Body of pancreas (tissue), 4 donors: ENCODE measurements at regions not wholly inside any gene's neighbourhood (a gene's known extent, or its start where the extent isn't known, plus 50 kb on each side); places are given as distances from the start of the nearest gene placed in this dataset.

Experiments used
- ATAC-seq: fragments of 150-250 bp; one replicate; pipeline ENCODE4 v1.9.1; 2016
- DNase-seq, 4 donors: peaks; one replicate each; pipeline ENCODE4 v3.0.0-alpha.2; 2019
- H3K27ac ChIP-seq, 4 donors: fragments of 200-600 bp; sonication (generic); 1 replicate in 3 of 4; 2 replicates in 1 of 4; pipeline versions ENCODE4 v1.5.1 to v1.6.1; 2016 to 2019; ENCODE audit warnings: mild to moderate bottlenecking in 1 of 4, mixed read lengths in 1 of 4, moderate library complexity in 1 of 4
- H3K27me3 ChIP-seq, 2 donors: fragments of 200-600 bp; sonication (generic); one replicate each; pipeline ENCODE4 v1.6.0; 2016; ENCODE audit warnings: mild to moderate bottlenecking in 1 of 2
- H3K36me3 ChIP-seq, 2 donors: fragments of 200-600 bp; sonication (generic); replicated peaks in 1 of 2; 2 replicates each; pipeline ENCODE4 v1.5.1; 2016; ENCODE audit warnings: low read depth in 2 of 2; ENCODE audit not compliant: insufficient read depth in 1 of 2
- H3K4me1 ChIP-seq: fragments of 200-600 bp; sonication (generic); one replicate; pipeline ENCODE4 v1.6.0; 2016
- H3K4me3 ChIP-seq, 2 donors: fragments of 200-600 bp; sonication (generic); 1 replicate in 1 of 2; 2 replicates in 1 of 2; pipeline ENCODE4 v1.5.1; 2016 to 2019
- H3K9me3 ChIP-seq, 3 donors: fragments of 200-600 bp; sonication (generic); 1 replicate in 2 of 3; 2 replicates in 1 of 3; pipeline ENCODE4 v1.5.1; 2016
- CTCF ChIP-seq, 7 experiments: fragments of 450-650 bp in 4 of 7; fragments of 200-600 bp in 3 of 7; sonication (generic) in 3 of 7; IDR thresholded peaks; one replicate each; pipeline ENCODE4 v1.5.1; 2016 to 2019; ENCODE audit warnings: antibody characterized with exemption in 7 of 7
- POLR2A ChIP-seq, 3 donors: fragments of 450-650 bp; IDR thresholded peaks; one replicate each; pipeline ENCODE4 v1.6.1; 2016; ENCODE audit warnings: antibody characterized with exemption in 3 of 3, mild to moderate bottlenecking in 2 of 3
- WGBS, 2 donors: methylation state at CpG; one replicate each; pipeline ENCODE4 v1.1.5; 2017; 5-methylcytosine and 5-hydroxymethylcytosine counted together
- intact Hi-C: fragments of 100-400 bp; cut with DNase I; formaldehyde crosslinking; loops from one replicate; pipeline ENCODE4 v1.15.1; 2023

- Histone ChIP-seq H3K4me3 (no peak overlapping the region), H3K9me3 (no peaks in the 10 kb centered on the region), H3K4me1 (no peaks in the 10 kb centered on the region), H3K27me3 (no peaks in the 10 kb centered on the region), H3K36me3 (no peaks in the 10 kb centered on the region), H3K27ac (no peak overlapping the region)
- WGBS, 2 donors = 65 to 67% methylated on average over 1 of the region's 1 CpG
- DNase-seq = no peak
- ATAC-seq = no peak
- intact Hi-C loops = no loop called here
- TF ChIP-seq CTCF (IDR thresholded peaks at IDR 0.05) = no peak
- no peak for TF ChIP-seq POLR2A (IDR thresholded peaks at IDR 0.05)
Measured at GRCh38 chr2:175403599-175404221, 222.2 kb upstream of the ATP5MC3 start.

- intact Hi-C loops = no loop called here
- H3K27me3 ChIP-seq = no peaks in the 10 kb centered on the region
Measured at GRCh38 chr2:175402571-175402970, 221.1 kb upstream of the ATP5MC3 start.

GRCh38 chr2:175401956-175402469, 220.5 kb upstream of the ATP5MC3 start:
- Histone ChIP-seq H3K9me3 (no peaks in the 10 kb centered on the region), H3K27ac (no peak overlapping the region), H3K4me1 (no peaks in the 10 kb centered on the region), H3K4me3 (no peak overlapping the region), H3K36me3 (no peaks in the 10 kb centered on the region), H3K27me3 (no peaks in the 10 kb centered on the region)
- intact Hi-C loops = no loop called here
- 62 to 64% methylated on average over 3 of the region's 3 CpGs for WGBS, 2 donors
- TF ChIP-seq POLR2A (IDR thresholded peaks at IDR 0.05) (no peak), CTCF (IDR thresholded peaks at IDR 0.05) (no peak)
- DNase-seq (no peak), ATAC-seq (no peak)

More at GRCh38 chr2:175402571-175402970, 221.1 kb upstream of the ATP5MC3 start:
- Histone ChIP-seq H3K9me3 (no peaks in the 10 kb centered on the region), H3K36me3 (no peaks in the 10 kb centered on the region), H3K4me1 (no peaks in the 10 kb centered on the region), H3K4me3 (no peak overlapping the region), H3K27ac (no peak overlapping the region)
- DNase-seq (no peak), ATAC-seq (no peak)
- no peak for TF ChIP-seq CTCF (IDR thresholded peaks at IDR 0.05)
- no peak for TF ChIP-seq POLR2A (IDR thresholded peaks at IDR 0.05)
- WGBS, 2 donors = 26 to 31% methylated on average over 2 of the region's 2 CpGs

- intact Hi-C loops = no loop called here
- WGBS, 2 donors = 56 to 65% methylated on average over 6 of the region's 6 CpGs
- no peak for ATAC-seq
- H3K4me1 ChIP-seq = no peaks in the 10 kb centered on the region
- no peaks in the 10 kb centered on the region for H3K36me3 ChIP-seq
- H3K27me3 ChIP-seq = no peaks in the 10 kb centered on the region
- H3K4me3 ChIP-seq = no peak overlapping the region
- H3K9me3 ChIP-seq = no peaks in the 10 kb centered on the region
- DNase-seq = no peak
- no peak overlapping the region for H3K27ac ChIP-seq
- TF ChIP-seq POLR2A (IDR thresholded peaks at IDR 0.05) (no peak), CTCF (IDR thresholded peaks at IDR 0.05) (no peak)
Measured at GRCh38 chr2:175400975-175401374, 219.5 kb upstream of the ATP5MC3 start.

- DNase-seq (no peak), ATAC-seq (no peak)
- Histone ChIP-seq H3K9me3 (no peaks in the 10 kb centered on the region), H3K4me3 (no peak overlapping the region), H3K27ac (no peak overlapping the region), H3K27me3 (no peaks in the 10 kb centered on the region), H3K36me3 (no peaks in the 10 kb centered on the region), H3K4me1 (no peaks in the 10 kb centered on the region)
- 53 to 59% methylated on average over 4 of the region's 4 CpGs for WGBS, 2 donors
- intact Hi-C loops = no loop called here
- no peak for TF ChIP-seq POLR2A (IDR thresholded peaks at IDR 0.05)
- no peak for TF ChIP-seq CTCF (IDR thresholded peaks at IDR 0.05)
Measured at GRCh38 chr2:175399326-175399725, 217.8 kb upstream of the ATP5MC3 start.
